SK-N-SH (cell line): ENCODE measurements at regions not wholly inside any gene's neighbourhood (a gene's known extent, or its start where the extent isn't known, plus 50 kb on each side); places are given as distances from the start of the nearest gene placed in this dataset.

Source experiments
- CTCF ChIA-PET: fragments of 300-600, 350-600 bp; formaldehyde crosslinking; extraction: SDS; loops from one replicate; lab custom pipeline; 2021; lab: Yijun Ruan, JAX
- POLR2A ChIA-PET: fragments of 350-600 bp; sonication (Branson Sonifier 250); formaldehyde crosslinking; extraction: SDS; loops from one replicate; lab custom pipeline; 2020; ENCODE audit warnings: antibody characterized with exemption, inconsistent platforms; lab: Yijun Ruan, JAX
- DNase-seq: peaks from one replicate; pipeline ENCODE4 v3.0.0; 2012
- H2AFZ ChIP-seq: fragments of 200-600 bp; sonication (generic); 2 replicates; pipeline ENCODE4 v1.8.1; 2016; ENCODE audit warnings: antibody characterized with exemption, mild to moderate bottlenecking, low read depth
- H3F3A ChIP-seq: fragments of 200-600 bp; sonication (generic); replicated peaks from 2 replicates; pipeline ENCODE3; 2016; ENCODE audit warnings: antibody characterized with exemption, mild to moderate bottlenecking; ENCODE audit not compliant: insufficient read depth
- H3K27ac ChIP-seq, 2 experiments: fragments of 200-500 bp in 1 of 2; fragments of 200-600 bp in 1 of 2; sonication (Bioruptor generic) in 1 of 2; sonication (generic), shearing (Covaris generic) in 1 of 2; 2 replicates each; pipeline versions ENCODE4 v1.5.1 to v1.6.1; 2014 to 2016; ENCODE audit warnings: low read depth in 2 of 2, inconsistent platforms in 1 of 2, low read length in 1 of 2, mild to moderate bottlenecking in 1 of 2, mixed read lengths in 1 of 2
- H3K27me3 ChIP-seq: fragments of 200-600 bp; sonication (generic), shearing (Covaris generic); 2 replicates; pipeline ENCODE4 v1.6.1; 2016; ENCODE audit warnings: mixed run types; ENCODE audit not compliant: insufficient read depth
- H3K36me3 ChIP-seq, 2 experiments: fragments of 200-500 bp in 1 of 2; fragments of 200-600 bp in 1 of 2; sonication (Bioruptor generic) in 1 of 2; sonication (generic) in 1 of 2; replicated peaks in 1 of 2; 2 replicates each; pipeline versions ENCODE3 to v1.5.1; 2014 to 2016; ENCODE audit warnings: low read length in 1 of 2, mild to moderate bottlenecking in 1 of 2; ENCODE audit not compliant: insufficient read depth in 2 of 2, control insufficient read depth in 1 of 2
- H3K4me1 ChIP-seq, 2 experiments: fragments of 200-500 bp in 1 of 2; fragments of 200-600 bp in 1 of 2; sonication (Bioruptor generic) in 1 of 2; sonication (generic), shearing (Covaris generic) in 1 of 2; 2 replicates each; pipeline versions ENCODE4 v1.5.1 to v1.6.1; 2014 to 2016; ENCODE audit warnings: low read depth in 1 of 2, low read length in 1 of 2, mixed run types in 1 of 2; ENCODE audit not compliant: insufficient read depth in 2 of 2, control insufficient read depth in 1 of 2
- H3K4me2 ChIP-seq: fragments of 200-600 bp; sonication (generic), shearing (Covaris generic); 2 replicates; pipeline ENCODE4 v1.6.1; 2017; ENCODE audit warnings: mixed run types
- H3K4me3 ChIP-seq, 2 experiments: fragments of 200-500 bp in 1 of 2; fragments of 200-600 bp in 1 of 2; sonication (Bioruptor generic) in 1 of 2; sonication (generic), shearing (Covaris generic) in 1 of 2; 2 replicates each; pipeline versions ENCODE4 v1.5.1 to v1.8.1; 2014 to 2016; ENCODE audit warnings: low read depth in 2 of 2, inconsistent platforms in 1 of 2, low read length in 1 of 2, mild to moderate bottlenecking in 1 of 2, mixed read lengths in 1 of 2, moderate library complexity in 1 of 2
- H3K79me2 ChIP-seq: fragments of 200-600 bp; sonication (generic); 2 replicates; pipeline ENCODE4 v1.8.1; 2017; ENCODE audit warnings: mild to moderate bottlenecking; ENCODE audit not compliant: insufficient read depth
- H3K9ac ChIP-seq: fragments of 200-600 bp; sonication (generic); 2 replicates; pipeline ENCODE4 v1.6.1; 2017; ENCODE audit warnings: mixed run types
- H3K9me2 ChIP-seq: fragments of 200-600 bp; sonication (generic); 2 replicates; pipeline ENCODE4 v1.6.1; 2017; ENCODE audit warnings: mixed run types
- H3K9me3 ChIP-seq: fragments of 200-600 bp; sonication (generic); 2 replicates; pipeline ENCODE4 v1.6.1; 2017; ENCODE audit warnings: mixed run types, mild to moderate bottlenecking, moderate library complexity
- H4K20me1 ChIP-seq: fragments of 200-600 bp; sonication (generic); 2 replicates; pipeline ENCODE4 v1.6.1; 2017; ENCODE audit warnings: mild to moderate bottlenecking, mixed run types; ENCODE audit not compliant: insufficient read depth
- ELF1 ChIP-seq: IDR thresholded peaks from 2 replicates; pipeline ENCODE4 v1.4.0; 2012
- EP300 ChIP-seq, 2 experiments: IDR thresholded peaks; 2 replicates each; pipeline versions ENCODE4 v1.4.0 to v1.6.1; 2012; ENCODE audit warnings: borderline replicate concordance in 1 of 2, low read depth in 1 of 2, low read length in 1 of 2
- FOSL2 ChIP-seq: IDR thresholded peaks from 2 replicates; pipeline ENCODE4 v1.4.0; 2012; ENCODE audit warnings: low read depth, mild to moderate bottlenecking, moderate library complexity, borderline replicate concordance
- FOXJ3 ChIP-seq: sonication (generic); formaldehyde crosslinking; IDR thresholded peaks from 2 replicates; pipeline ENCODE4 v1.5.1; 2020; ENCODE audit warnings: mild to moderate bottlenecking, missing genetic modification reagents
- GABPA ChIP-seq: IDR thresholded peaks from 2 replicates; pipeline ENCODE4 v1.4.0; 2012; ENCODE audit warnings: low read depth, mild to moderate bottlenecking
- GATA2 ChIP-seq: sonication (generic); formaldehyde crosslinking; IDR thresholded peaks from 2 replicates; pipeline ENCODE4 v1.5.0; 2020; ENCODE audit warnings: mild to moderate bottlenecking, missing genetic modification reagents
- IRF3 ChIP-seq: fragments of 150-350 bp; IDR thresholded peaks from 2 replicates; pipeline ENCODE4 v1.6.1; 2016; ENCODE audit warnings: mild to moderate bottlenecking, low read depth, low read length
- JUND ChIP-seq: IDR thresholded peaks from 2 replicates; pipeline ENCODE4 v1.4.0; 2012
- NFIC ChIP-seq: IDR thresholded peaks from 2 replicates; pipeline ENCODE4 v1.4.0; 2012; ENCODE audit warnings: borderline replicate concordance
- NRF1 ChIP-seq: IDR thresholded peaks from 2 replicates; pipeline ENCODE4 v1.6.1; 2012; ENCODE audit warnings: low read depth, mild to moderate bottlenecking, low read length
- RCOR1 ChIP-seq: fragments of 150-350 bp; IDR thresholded peaks from 2 replicates; pipeline ENCODE4 v1.6.1; 2017; ENCODE audit warnings: antibody characterized with exemption, low read length
- SIN3A ChIP-seq: IDR thresholded peaks from 2 replicates; pipeline ENCODE4 v1.6.1; 2012; ENCODE audit warnings: low read depth, mild to moderate bottlenecking, low read length, moderate library complexity, borderline replicate concordance
- SMC3 ChIP-seq: IDR thresholded peaks from 2 replicates; pipeline ENCODE4 v1.6.1; 2012; ENCODE audit warnings: low read depth, low read length, improper control_type of control experiment
- TEAD4 ChIP-seq: IDR thresholded peaks from 2 replicates; pipeline ENCODE4 v1.4.0; 2012; ENCODE audit warnings: mild to moderate bottlenecking, borderline replicate concordance; ENCODE audit not compliant: insufficient read depth
- USF2 ChIP-seq: fragments of 150-350 bp; IDR thresholded peaks from 2 replicates; pipeline ENCODE4 v1.6.1; 2017; ENCODE audit warnings: antibody characterized with exemption, low read length, low read depth, borderline replicate concordance
- YY1 ChIP-seq: IDR thresholded peaks from 2 replicates; pipeline ENCODE4 v1.4.0; 2012; ENCODE audit warnings: low read depth, mild to moderate bottlenecking
- ZBTB33 ChIP-seq: IDR thresholded peaks from 2 replicates; pipeline ENCODE4 v1.4.0; 2012; ENCODE audit warnings: low read depth, borderline replicate concordance
- WGBS: methylation state at CpG from one replicate; pipeline ENCODE4 v1.1.6; 2017; ENCODE audit warnings: low lambda C conversion rate; 5-methylcytosine and 5-hydroxymethylcytosine counted together

- WGBS: 80% methylated on average over 6 of the region's 7 CpGs
- CTCF ChIA-PET: interaction anchor here (2.0 kb wide), 1 partner anchor 10 kb away, joined by 10 read pairs; no protein-coding TSS in a partner anchor
Observed at GRCh38 chr11:15912825-15913224, 443.5 kb downstream of the SOX6 start.

More at GRCh38 chr11:15912825-15913224, 443.5 kb downstream of the SOX6 start:
- no peak overlapping the region for H3K4me3 ChIP-seq
- H3K9me2 ChIP-seq: no peaks in the 10 kb centered on the region
- H3K4me1 ChIP-seq: peaks cover 0 to 8% of the 10 kb centered on the region in 2 experiments; a peak in 1 of 4 replicates
- H4K20me1 ChIP-seq: no peaks in the 10 kb centered on the region
- POLR2A ChIA-PET: no interaction called here
- no peak overlapping the region for H3K27ac ChIP-seq
- H3F3A ChIP-seq: no peaks in the 10 kb centered on the region
- H3K4me2 ChIP-seq: no peak overlapping the region
- no peak for TF ChIP-seq SMC3
- TF ChIP-seq NRF1: no peak
- TF ChIP-seq IRF3: no peak
- no peak for TF ChIP-seq ELF1
- no peak for TF ChIP-seq GATA2 (CRISPR knock-in tag)
- TF ChIP-seq USF2: no peak
- no peak for TF ChIP-seq SIN3A
- TF ChIP-seq ZBTB33: no peak
- TF ChIP-seq FOSL2: no peak
- TF ChIP-seq RCOR1: no peak
- TF ChIP-seq NFIC: no peak
- TF ChIP-seq JUND: no peak
- TF ChIP-seq FOXJ3 (CRISPR knock-in tag): no peak
- no peak for TF ChIP-seq GABPA
- TF ChIP-seq TEAD4: no peak
- TF ChIP-seq YY1: no peak
- no peak for TF ChIP-seq EP300 (IDR thresholded peaks at IDR 0.05; ENCODE audit: borderline replicate concordance in 1 of 2, low read depth in 1 of 2, low read length in 1 of 2)
- H2AFZ ChIP-seq: no peak overlapping the region
- no peaks in the 10 kb centered on the region for H3K27me3 ChIP-seq
- H3K79me2 ChIP-seq: no peaks in the 10 kb centered on the region
- no peak overlapping the region for H3K9ac ChIP-seq
- H3K9me3 ChIP-seq: no peaks in the 10 kb centered on the region
- H3K36me3 ChIP-seq: no peaks in the 10 kb centered on the region
- no peak for DNase-seq
